Activated CD4-positive, alpha-beta T cell treated with anti-CD3 and anti-CD28 coated beads for 36 hours (primary cell): ENCODE measurements at regions not wholly inside any gene's neighbourhood (a gene's known extent, or its start where the extent isn't known, plus 50 kb on each side); places are given as distances from the start of the nearest gene placed in this dataset.
"Not testable (repeated sequence)": the region's sequence is repeated elsewhere in the genome, so short reads cannot be mapped to it uniquely, and the experiment has no call there.

Experiments used
- ATAC-seq: fragments of 200-7000 bp; cut with Tn5 transposase; one replicate; pipeline ENCODE4 v1.10.0; 2021; ENCODE audit warnings: mild to moderate bottlenecking, moderate library complexity
- CTCF ChIA-PET: fragments of 350-600 bp; sonication (Branson Sonifier 250); formaldehyde crosslinking; loops from one replicate; lab custom pipeline; 2021; ENCODE audit warnings: antibody characterized with exemption; lab: Charles Lee
- POLR2A ChIA-PET: fragments of 350-600 bp; sonication (Branson Sonifier 250); formaldehyde crosslinking; loops from one replicate; lab custom pipeline; 2021; ENCODE audit warnings: antibody characterized with exemption, inconsistent platforms; lab: Charles Lee
- DNase-seq: peaks from one replicate; pipeline ENCODE4 v3.0.0-alpha.2; 2020
- H3K27ac Mint-ChIP-seq: one replicate; pipeline ENCODE4 v1.8.0; 2021; ENCODE audit warnings: mixed read lengths
- H3K27me3 Mint-ChIP-seq: one replicate; pipeline ENCODE4 v1.8.0; 2021; ENCODE audit warnings: mixed read lengths
- H3K36me3 Mint-ChIP-seq: one replicate; pipeline ENCODE4 v1.8.0; 2021; ENCODE audit warnings: low read depth, mixed read lengths
- H3K4me1 Mint-ChIP-seq: one replicate; pipeline ENCODE4 v1.8.0; 2021; ENCODE audit warnings: mixed read lengths
- H3K4me3 Mint-ChIP-seq: one replicate; pipeline ENCODE4 v1.8.0; 2021; ENCODE audit warnings: mild to moderate bottlenecking, moderate library complexity, mixed read lengths
- H3K9me3 Mint-ChIP-seq: one replicate; pipeline ENCODE4 v1.8.0; 2021; ENCODE audit warnings: low read depth, mixed read lengths
- intact Hi-C, 2 experiments: fragments of 100-400 bp; cut with DNase I in 1 of 2; cut with micrococcal nuclease in 1 of 2; formaldehyde crosslinking; loops; one replicate each; pipeline versions ENCODE4 v1.14.2 to v1.15.1; 2022 to 2024; cut with DNase I, micrococcal nuclease

DNA sequence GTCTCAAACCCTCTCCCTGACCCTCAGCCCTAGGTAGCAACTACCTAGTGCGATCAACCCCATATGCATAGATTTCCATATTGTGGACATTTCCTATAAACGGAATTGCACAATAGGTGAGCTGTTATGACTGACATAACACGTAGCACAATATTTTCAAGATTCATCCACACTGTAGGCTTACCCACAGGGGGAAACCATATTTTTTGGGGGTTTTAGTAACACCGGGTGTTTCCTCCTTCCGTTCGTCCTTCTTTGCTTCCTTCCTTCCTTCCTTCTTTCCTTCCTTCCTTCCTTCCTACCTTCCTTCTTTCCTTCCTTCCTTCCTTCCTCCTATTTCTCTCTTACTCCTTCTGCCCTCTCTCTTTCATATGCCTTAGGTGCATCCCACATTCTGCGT lies 524.2 kb downstream of the CWH43 start:
- H3K27me3 Mint-ChIP-seq, DNase-seq, intact Hi-C loops, CTCF ChIA-PET, H3K4me1 Mint-ChIP-seq, H3K4me3 Mint-ChIP-seq, ATAC-seq, H3K36me3 Mint-ChIP-seq, H3K27ac Mint-ChIP-seq, POLR2A ChIA-PET: not testable (repeated sequence)
- H3K9me3 Mint-ChIP-seq: peaks cover 49% of the 10 kb centered on the region

DNA sequence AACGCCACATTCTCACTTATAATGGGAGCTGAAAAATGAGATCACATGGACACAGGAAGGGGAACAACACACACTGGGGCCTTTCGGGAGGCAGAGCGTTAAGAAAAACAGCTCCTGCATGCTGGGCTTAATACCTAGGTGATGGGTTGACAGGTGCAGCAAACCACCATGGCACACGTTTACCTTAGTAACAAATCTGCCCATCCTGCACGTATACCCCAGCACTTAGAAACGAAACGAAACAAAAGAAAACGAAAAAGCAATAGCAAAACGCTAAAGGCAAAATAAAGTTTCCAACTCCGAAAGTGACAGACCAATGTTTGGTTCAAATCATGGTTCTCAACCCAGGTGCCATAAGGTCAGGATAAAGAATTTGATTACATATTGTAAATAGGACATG lies 525.3 kb downstream of the CWH43 start:
- intact Hi-C loops, ATAC-seq, H3K27me3 Mint-ChIP-seq, H3K27ac Mint-ChIP-seq, H3K36me3 Mint-ChIP-seq, H3K4me3 Mint-ChIP-seq, POLR2A ChIA-PET, CTCF ChIA-PET, DNase-seq, H3K4me1 Mint-ChIP-seq: not testable (repeated sequence)
- H3K9me3 Mint-ChIP-seq: peaks cover 60% of the 10 kb centered on the region

DNA sequence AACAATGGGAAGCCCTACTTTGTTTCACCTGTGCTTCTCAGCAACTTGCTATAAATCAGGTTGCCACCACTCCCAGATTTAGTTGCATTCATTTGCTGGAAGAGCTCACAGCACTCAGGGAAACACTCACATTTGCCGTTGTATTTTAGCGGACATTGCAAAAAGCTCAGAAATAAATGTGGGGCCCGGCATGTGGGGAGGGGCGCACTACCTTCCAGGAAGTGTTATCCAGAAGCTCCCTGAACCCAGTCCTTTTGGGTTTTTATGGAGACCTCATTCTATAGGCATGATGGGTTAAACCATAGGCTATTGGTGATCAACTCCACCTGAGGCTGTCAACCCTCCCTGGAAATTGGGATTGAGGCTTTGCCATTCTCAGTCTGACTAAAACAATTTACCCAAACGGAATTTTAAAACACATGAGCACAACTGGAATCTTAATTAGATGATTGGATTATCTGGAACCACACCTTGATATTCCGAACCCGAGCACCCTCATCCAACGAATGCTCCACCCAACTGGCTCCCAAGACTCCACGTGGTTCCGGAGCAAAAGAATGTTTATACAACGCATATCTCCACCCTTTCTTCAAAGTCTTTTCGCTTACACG lies 525.9 kb downstream of the CWH43 start:
- ATAC-seq, H3K27ac Mint-ChIP-seq, H3K4me1 Mint-ChIP-seq, CTCF ChIA-PET, intact Hi-C loops, H3K27me3 Mint-ChIP-seq, POLR2A ChIA-PET, H3K36me3 Mint-ChIP-seq, DNase-seq, H3K4me3 Mint-ChIP-seq: not testable (repeated sequence)
- peaks cover 64% of the 10 kb centered on the region for H3K9me3 Mint-ChIP-seq

- CTCF ChIA-PET, H3K27ac Mint-ChIP-seq, ATAC-seq, H3K4me1 Mint-ChIP-seq, intact Hi-C loops, DNase-seq, POLR2A ChIA-PET, H3K27me3 Mint-ChIP-seq, H3K36me3 Mint-ChIP-seq, H3K4me3 Mint-ChIP-seq: not testable (repeated sequence)
- peaks cover 63% of the 10 kb centered on the region for H3K9me3 Mint-ChIP-seq
These were observed 526.8 kb downstream of the CWH43 start for GRCh38 chr4:49512641-49513545.

DNA sequence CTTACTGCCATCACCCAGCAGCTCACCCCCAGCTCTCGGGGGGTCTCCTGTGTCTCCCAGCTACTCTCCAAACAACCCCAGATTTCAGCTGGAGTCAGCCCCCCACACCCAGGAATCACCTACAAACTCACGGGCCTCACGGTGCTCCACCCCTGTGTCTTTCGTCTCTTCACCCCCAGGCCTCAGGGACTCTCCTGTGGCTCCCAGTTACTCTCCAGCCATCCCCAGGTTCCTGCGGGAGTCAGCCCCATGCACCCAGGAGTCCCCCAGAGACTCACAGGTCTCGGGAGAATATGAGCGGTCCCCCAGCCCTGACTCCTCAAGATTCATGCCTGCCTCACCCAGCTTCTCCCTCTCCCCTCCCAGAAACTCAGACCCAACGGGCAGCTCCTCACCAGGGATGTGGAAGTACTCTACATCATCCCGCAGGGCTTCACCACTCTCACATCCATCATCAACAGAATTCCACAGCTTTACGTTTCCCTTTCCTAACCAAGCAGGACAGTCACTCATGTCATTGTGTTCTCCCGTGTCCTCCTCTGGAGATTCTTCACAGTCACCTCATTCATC lies 527.6 kb downstream of the CWH43 start:
- H3K27me3 Mint-ChIP-seq, CTCF ChIA-PET, intact Hi-C loops, H3K4me1 Mint-ChIP-seq, POLR2A ChIA-PET, DNase-seq, H3K36me3 Mint-ChIP-seq, H3K27ac Mint-ChIP-seq, H3K4me3 Mint-ChIP-seq, ATAC-seq: not testable (repeated sequence)
- peaks cover 63% of the 10 kb centered on the region for H3K9me3 Mint-ChIP-seq

DNA sequence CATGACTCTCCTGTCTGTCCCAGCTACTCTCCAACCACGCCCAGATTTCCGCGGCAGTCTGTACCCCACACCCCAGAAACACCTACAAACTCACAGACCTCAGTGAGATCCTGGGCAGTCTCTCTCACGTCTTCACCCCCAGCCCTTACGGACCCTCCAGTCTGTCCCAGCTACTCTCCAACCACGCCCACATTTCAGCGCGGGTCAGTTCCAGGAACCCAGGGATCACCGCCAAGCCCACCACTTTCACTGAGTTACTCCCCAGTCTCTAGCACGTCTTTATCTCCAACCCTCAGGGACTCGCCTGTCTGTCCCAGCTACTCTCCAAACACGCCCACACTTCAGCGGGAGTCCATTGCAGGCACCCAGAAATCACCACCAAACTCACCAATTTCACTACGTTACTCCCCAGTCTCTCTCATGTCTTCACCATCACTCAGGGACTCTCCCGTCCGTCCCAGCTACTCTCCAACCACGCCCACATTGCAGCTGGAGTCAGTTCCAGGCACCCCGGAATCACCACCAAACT lies 528.2 kb downstream of the CWH43 start:
- H3K9me3 Mint-ChIP-seq: peaks cover 63% of the 10 kb centered on the region
- H3K4me1 Mint-ChIP-seq, POLR2A ChIA-PET, H3K4me3 Mint-ChIP-seq, CTCF ChIA-PET, intact Hi-C loops, H3K36me3 Mint-ChIP-seq, H3K27ac Mint-ChIP-seq, DNase-seq, H3K27me3 Mint-ChIP-seq, ATAC-seq: not testable (repeated sequence)

- H3K36me3 Mint-ChIP-seq, intact Hi-C loops, ATAC-seq, H3K4me1 Mint-ChIP-seq, H3K4me3 Mint-ChIP-seq, DNase-seq, H3K27me3 Mint-ChIP-seq, CTCF ChIA-PET, H3K27ac Mint-ChIP-seq, POLR2A ChIA-PET: not testable (repeated sequence)
- H3K9me3 Mint-ChIP-seq: peaks cover 63% of the 10 kb centered on the region
These were observed 528.8 kb downstream of the CWH43 start for GRCh38 chr4:49514841-49515240.

GRCh38 chr4:49515241-49515640 lies 529.2 kb downstream of the CWH43 start:
- H3K27ac Mint-ChIP-seq, H3K27me3 Mint-ChIP-seq, intact Hi-C loops, DNase-seq, H3K36me3 Mint-ChIP-seq, POLR2A ChIA-PET, CTCF ChIA-PET, ATAC-seq, H3K4me3 Mint-ChIP-seq, H3K4me1 Mint-ChIP-seq: not testable (repeated sequence)
- peaks cover 60% of the 10 kb centered on the region for H3K9me3 Mint-ChIP-seq

- H3K4me3 Mint-ChIP-seq, intact Hi-C loops, DNase-seq, H3K36me3 Mint-ChIP-seq, H3K4me1 Mint-ChIP-seq, H3K27ac Mint-ChIP-seq, H3K27me3 Mint-ChIP-seq, ATAC-seq, POLR2A ChIA-PET, CTCF ChIA-PET: not testable (repeated sequence)
- H3K9me3 Mint-ChIP-seq: peaks cover 53% of the 10 kb centered on the region
These were observed 530.0 kb downstream of the CWH43 start for GRCh38 chr4:49516096-49516495.

DNA sequence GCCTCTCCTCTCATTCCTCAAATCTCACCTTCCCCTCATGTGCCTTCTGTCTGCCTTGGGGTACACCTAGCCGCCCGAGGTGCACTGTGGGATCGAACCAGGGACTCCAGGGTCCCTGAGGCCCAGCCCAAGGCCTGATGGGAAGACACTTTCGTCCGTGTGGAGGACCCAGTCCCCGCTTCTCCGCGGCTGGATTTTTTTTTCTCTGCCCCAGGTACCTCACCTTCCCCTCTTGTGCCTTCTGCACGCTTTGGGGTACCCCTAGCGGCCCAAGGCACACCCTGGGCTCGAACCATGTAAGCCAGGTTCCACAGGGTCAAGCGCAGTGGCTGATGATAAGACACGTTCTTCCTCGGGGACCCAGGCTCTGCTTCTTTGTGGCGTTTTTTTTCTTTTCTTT lies 530.7 kb downstream of the CWH43 start:
- Mint-ChIP-seq H3K4me1 (no peaks in the 10 kb centered on the region), H3K27me3 (no peaks in the 10 kb centered on the region)
- CTCF ChIA-PET: no interaction called here

GRCh38 chr4:49517485-49518205 lies 531.6 kb downstream of the CWH43 start:
- H3K9me3 Mint-ChIP-seq: peaks cover 38% of the 10 kb centered on the region
- H3K4me1 Mint-ChIP-seq, H3K36me3 Mint-ChIP-seq, H3K27ac Mint-ChIP-seq, DNase-seq, H3K4me3 Mint-ChIP-seq, intact Hi-C loops, H3K27me3 Mint-ChIP-seq, POLR2A ChIA-PET, CTCF ChIA-PET, ATAC-seq: not testable (repeated sequence)

More for the DNA sequence above, 530.7 kb downstream of the CWH43 start:
- POLR2A ChIA-PET: no interaction called here
- DNase-seq: no peak
- no peak overlapping the region for H3K27ac Mint-ChIP-seq
- peaks cover 46% of the 10 kb centered on the region for H3K9me3 Mint-ChIP-seq
- peaks cover 10% of the 10 kb centered on the region for H3K36me3 Mint-ChIP-seq
- no peak for ATAC-seq
- H3K4me3 Mint-ChIP-seq: no peak overlapping the region
- intact Hi-C loops: no loop called here
